Endothelial cell of umbilical vein (primary cell): ENCODE measurements at regions not wholly inside any gene's neighbourhood (a gene's known extent, or its start where the extent isn't known, plus 50 kb on each side); places are given as distances from the start of the nearest gene placed in this dataset.

Experiments used
- BruUV-seq: library from RNA; stranded (reverse); fragments of 400-500 nt; replicated peaks from 2 replicates; lab custom pipeline; 2021; lab: Mats Ljungman, UMichigan
- CTCF ChIA-PET: fragments of 300-600, 350-600 bp; sonication (Branson Sonifier 250); formaldehyde crosslinking; loops from one replicate; lab custom pipeline; 2021; ENCODE audit warnings: antibody characterized with exemption, inconsistent platforms; lab: Charles Lee
- POLR2A ChIA-PET: fragments of 300-600, 350-600 bp; sonication (Branson Sonifier 250); formaldehyde crosslinking; loops from one replicate; lab custom pipeline; 2021; ENCODE audit warnings: antibody characterized with exemption, inconsistent platforms; lab: Charles Lee
- DNase-seq: peaks from one replicate; pipeline ENCODE4 v3.0.0-alpha.2; 2011; ENCODE audit warnings: low read depth, low spot score
- FAIRE-seq: peaks from 2 replicates; lab custom pipeline; 2011; peaks lifted over from hg19 to GRCh38; lab: Jason Lieb, UNC
- H2AFZ ChIP-seq: 2 replicates; pipeline ENCODE4 v1.6.0; 2012; ENCODE audit warnings: low read depth, low read length, control low read depth, inconsistent platforms
- H3K27ac ChIP-seq: 2 replicates; pipeline ENCODE4 v1.5.1; 2011; ENCODE audit warnings: low read depth, mild to moderate bottlenecking, control low read depth, low read length, moderate library complexity; ENCODE audit not compliant: insufficient read depth
- H3K27me3 ChIP-seq, 2 experiments: 2 replicates each; pipeline versions ENCODE4 v1.6.0 to v1.6.1; 2011; ENCODE audit warnings: low read length in 2 of 2, mixed read lengths in 1 of 2; ENCODE audit not compliant: control insufficient read depth in 2 of 2, insufficient read depth in 2 of 2
- H3K36me3 ChIP-seq, 2 experiments: 2 replicates in 1 of 2; 3 replicates in 1 of 2; pipeline ENCODE4 v1.5.1; 2011; ENCODE audit warnings: low read length in 2 of 2, mild to moderate bottlenecking in 1 of 2, moderate library complexity in 1 of 2; ENCODE audit not compliant: control insufficient read depth in 2 of 2, insufficient read depth in 2 of 2; ENCODE audit errors: extremely low read depth in 1 of 2
- H3K4me1 ChIP-seq: 3 replicates; pipeline ENCODE4 v1.5.1; 2011; ENCODE audit warnings: mild to moderate bottlenecking, low read length; ENCODE audit not compliant: control insufficient read depth, insufficient read depth; ENCODE audit errors: extremely low read depth
- H3K4me2 ChIP-seq: 2 replicates; pipeline ENCODE4 v1.6.1; 2011; ENCODE audit warnings: low read length, control low read depth, mixed read lengths; ENCODE audit not compliant: insufficient read depth
- H3K4me3 ChIP-seq, 3 experiments: fragments of 200-600 bp in 1 of 3; sonication (generic), shearing (Covaris generic) in 1 of 3; replicated peaks in 1 of 3; 2 replicates each; pipeline ENCODE4 v1.5.1; 2011 to 2016; ENCODE audit warnings: control low read depth in 3 of 3, low read length in 3 of 3, mild to moderate bottlenecking in 2 of 3, inconsistent platforms in 1 of 3, low read depth in 1 of 3, moderate library complexity in 1 of 3; ENCODE audit not compliant: insufficient read depth in 1 of 3
- H3K79me2 ChIP-seq: 2 replicates; pipeline ENCODE4 v1.6.0; 2012; ENCODE audit warnings: low read length, inconsistent platforms; ENCODE audit not compliant: control insufficient read depth, insufficient read depth
- H3K9ac ChIP-seq: replicated peaks from 2 replicates; pipeline ENCODE3; 2011; ENCODE audit warnings: low read length, control low read depth; ENCODE audit not compliant: insufficient read depth; ENCODE audit errors: extremely low read depth
- H3K9me1 ChIP-seq: replicated peaks from 3 replicates; pipeline ENCODE4 v1.6.0; 2011; ENCODE audit warnings: mild to moderate bottlenecking, low read length; ENCODE audit not compliant: control insufficient read depth, insufficient read depth; ENCODE audit errors: extremely low read depth
- H3K9me3 ChIP-seq: replicated peaks from 2 replicates; pipeline ENCODE4 v1.5.1; 2012; ENCODE audit warnings: low read length, inconsistent platforms; ENCODE audit not compliant: control insufficient read depth, insufficient read depth
- H4K20me1 ChIP-seq: replicated peaks from 2 replicates; pipeline ENCODE3; 2011; ENCODE audit warnings: mild to moderate bottlenecking, low read length; ENCODE audit not compliant: control insufficient read depth, insufficient read depth; ENCODE audit errors: extremely low read depth
- FOS ChIP-seq: IDR thresholded peaks from 2 replicates; pipeline ENCODE4 v1.6.1; 2011; ENCODE audit warnings: mild to moderate bottlenecking, low read length, moderate library complexity, borderline replicate concordance; ENCODE audit not compliant: insufficient read depth
- GATA2 ChIP-seq: IDR thresholded peaks from 2 replicates; pipeline ENCODE4 v1.7.0; 2011; ENCODE audit warnings: low read depth, mild to moderate bottlenecking, moderate library complexity, mixed read lengths, low read length; ENCODE audit not compliant: insufficient read length, insufficient read depth
- JUN ChIP-seq: IDR thresholded peaks from 2 replicates; pipeline ENCODE4 v1.6.1; 2011; ENCODE audit warnings: borderline replicate concordance, low read depth; ENCODE audit not compliant: insufficient read length, insufficient read depth
- dilution Hi-C: fragments of 300-500 bp; cut with MboI; formaldehyde crosslinking; loops from one replicate; pipeline ENCODE4 v1.15.0; 2019; ENCODE audit warnings: low sequenced_read_pairs; ENCODE audit not compliant: extremely low pct_ligation_motif_present
- intact Hi-C: fragments of 100-400 bp; cut with micrococcal nuclease; formaldehyde crosslinking; loops from one replicate; pipeline ENCODE4 v1.10.0; 2022
- TF ChIP-seq, protein P1 (sequence below): IDR thresholded peaks from 2 replicates; pipeline ENCODE4 v1.6.1; 2011; ENCODE audit not compliant: insufficient read depth, insufficient read length

DNA sequence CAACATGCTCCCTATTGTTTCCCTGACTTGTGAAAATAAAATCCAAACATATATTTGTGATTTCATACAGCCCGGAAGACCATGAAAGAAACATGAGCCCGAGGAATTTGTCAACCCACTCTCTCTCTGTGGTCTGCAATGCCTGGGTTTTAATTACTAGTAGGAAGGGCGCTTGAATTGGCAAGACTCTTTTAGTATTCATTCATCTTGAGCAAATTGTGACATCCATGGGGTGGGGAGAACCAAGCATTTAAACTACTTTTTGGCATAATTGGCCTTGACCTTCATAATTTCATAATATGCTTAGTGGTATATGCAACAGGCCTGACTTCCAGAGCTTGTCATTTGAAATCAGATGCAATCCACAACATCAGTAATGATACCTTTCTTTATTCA is 142.4 kb upstream of the BMPER start:
- Histone ChIP-seq H3K27me3 (no peaks in the 10 kb centered on the region), H3K4me2 (no peak overlapping the region), H3K4me3 (no peak overlapping the region), H3K27ac (no peak overlapping the region), H4K20me1 (no peaks in the 10 kb centered on the region), H2AFZ (no peak overlapping the region), H3K79me2 (no peaks in the 10 kb centered on the region), H3K9me1 (no peaks in the 10 kb centered on the region), H3K9ac (no peak overlapping the region), H3K9me3 (no peaks in the 10 kb centered on the region), H3K36me3 (no peaks in the 10 kb centered on the region), H3K4me1 (peaks cover 12% of the 10 kb centered on the region)
- FAIRE-seq, result no peak
- no TSS peak for BruUV-seq
- intact Hi-C loops, result loop anchor here (10.0 kb wide), 1 partner anchor 322 kb away; no protein-coding TSS in a partner anchor
- POLR2A ChIA-PET, result no interaction called here
- CTCF ChIA-PET, result interaction anchor here (1.0 kb wide), 1 partner anchor 27 kb away, joined by 3 read pairs; no protein-coding TSS in a partner anchor
- TF ChIP-seq, protein P1, sequence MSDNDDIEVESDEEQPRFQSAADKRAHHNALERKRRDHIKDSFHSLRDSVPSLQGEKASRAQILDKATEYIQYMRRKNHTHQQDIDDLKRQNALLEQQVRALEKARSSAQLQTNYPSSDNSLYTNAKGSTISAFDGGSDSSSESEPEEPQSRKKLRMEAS, result no peak
- no peak for DNase-seq
- dilution Hi-C loops, result no loop called here

DNA sequence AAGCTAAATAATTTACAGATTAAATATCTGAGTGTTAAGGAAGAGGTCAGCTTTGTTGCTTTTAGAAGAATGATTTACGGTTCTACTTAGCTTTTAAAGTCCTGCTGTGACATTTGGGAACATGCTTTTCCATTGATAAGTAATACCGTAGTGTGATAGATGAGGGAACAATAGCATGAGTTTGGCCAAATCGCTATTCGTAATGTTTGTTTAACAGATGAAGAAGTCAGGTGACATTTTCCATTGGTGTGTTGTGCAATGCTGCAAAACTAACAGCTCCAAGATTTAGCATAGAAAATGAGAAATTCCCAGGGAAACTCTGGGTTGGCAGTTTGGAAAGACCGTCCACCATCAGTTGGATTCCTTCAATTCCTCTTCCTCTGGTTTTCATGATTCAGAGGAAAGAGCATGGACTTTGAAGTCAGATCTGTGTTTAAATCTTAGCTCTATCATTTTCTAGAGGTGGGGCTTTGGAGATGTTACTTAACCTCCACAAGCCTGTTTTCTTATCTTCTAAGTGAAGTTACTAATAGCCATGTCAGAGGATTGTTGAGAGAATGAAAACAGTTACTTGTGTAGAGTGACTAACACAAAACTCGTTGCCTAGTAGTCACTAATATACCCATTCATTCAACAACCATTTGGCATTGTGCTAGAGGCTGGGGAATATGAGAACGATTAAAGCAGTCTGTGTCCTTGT is 140.4 kb upstream of the BMPER start:
- peak overlapping the region; percentile 67 for H3K4me2 ChIP-seq
- H2AFZ ChIP-seq, result peak overlapping the region; percentile 59
- peak; percentile 91 for FAIRE-seq
- TF ChIP-seq GATA2, result peak; percentile 72
- no peak for TF ChIP-seq JUN
- TF ChIP-seq FOS, result peak; percentile 37
- ChIA-PET CTCF (interaction anchor here (0.8 to 2.0 kb wide), 9 partner anchors 8 to 168 kb away, joined by 3 to 10 read pairs (median 5); no protein-coding TSS in a partner anchor), POLR2A (no interaction called here)
- H3K9ac ChIP-seq, result no peak overlapping the region
- H3K4me3 ChIP-seq, result no peak overlapping the region
- H3K36me3 ChIP-seq, result no peaks in the 10 kb centered on the region
- dilution Hi-C loops (no loop called here), intact Hi-C loops (loop anchor here (2.0 to 10.0 kb wide), 2 partner anchors 44 to 320 kb away; no protein-coding TSS in a partner anchor)
- H3K79me2 ChIP-seq, result no peaks in the 10 kb centered on the region
- peaks cover 12% of the 10 kb centered on the region for H3K4me1 ChIP-seq
- no peaks in the 10 kb centered on the region for H3K9me3 ChIP-seq
- DNase-seq, result peak; percentile 94
- peak overlapping the region; percentile 57 for H3K27ac ChIP-seq
- BruUV-seq, result no TSS peak
- no peaks in the 10 kb centered on the region for H4K20me1 ChIP-seq
- no peaks in the 10 kb centered on the region for H3K9me1 ChIP-seq
- H3K27me3 ChIP-seq, result no peaks in the 10 kb centered on the region
